OCI-LY7 (cell line): ENCODE measurements at regions not wholly inside any gene's neighbourhood (a gene's known extent, or its start where the extent isn't known, plus 50 kb on each side); places are given as distances from the start of the nearest gene placed in this dataset.

Source experiments
- CTCF ChIP-seq: fragments of 200-600 bp; sonication (generic); conservative IDR thresholded peaks from 2 replicates; pipeline ENCODE4 v1.5.1; 2014; ENCODE audit warnings: mild to moderate bottlenecking, antibody characterized with exemption, low read length, moderate library complexity, mixed read lengths
- EZH2phosphoT487 ChIP-seq: fragments of 200-600 bp; sonication (generic); IDR thresholded peaks from 2 replicates; pipeline ENCODE4 v1.6.1; 2018; ENCODE audit warnings: low read depth, borderline replicate concordance, mild to moderate bottlenecking, mixed run types, antibody characterized with exemption, low read length, moderate library complexity, mixed read lengths

DNA sequence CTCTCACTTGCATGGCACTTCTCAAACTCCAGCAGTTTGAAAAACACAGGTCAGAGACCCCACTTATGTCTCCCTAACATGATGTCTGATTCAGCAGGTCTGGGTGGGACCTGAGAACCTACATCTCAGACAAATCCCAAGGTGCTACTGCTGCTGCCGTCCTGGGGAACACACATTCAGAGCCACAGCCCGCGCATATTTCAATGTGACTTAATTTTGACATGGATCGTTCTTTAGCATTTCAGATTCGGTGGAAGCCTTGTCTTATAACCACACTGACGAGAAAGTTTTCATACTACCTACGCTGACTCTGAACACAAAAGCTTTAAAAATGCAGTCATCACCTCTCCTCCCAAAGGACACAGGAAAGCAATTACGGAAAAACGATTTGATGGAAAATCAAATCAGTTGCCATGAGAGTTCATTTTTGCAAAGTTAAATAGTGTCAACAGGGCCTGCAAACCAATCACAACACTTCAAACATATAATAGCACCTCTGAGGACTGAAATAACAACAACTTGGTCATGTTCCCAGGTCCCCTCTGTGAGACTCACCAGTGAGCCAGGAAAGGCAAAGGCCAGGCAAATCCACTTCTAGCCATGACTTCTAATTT is 132.6 kb downstream of the SHANK2 start:
- TF ChIP-seq CTCF: no peak
- no peak for TF ChIP-seq EZH2phosphoT487
